Spleen (tissue), 11 donors: ENCODE measurements at regions not wholly inside any gene's neighbourhood (a gene's known extent, or its start where the extent isn't known, plus 50 kb on each side); places are given as distances from the start of the nearest gene placed in this dataset.

Experiments
- DNase-seq: peaks from one replicate; pipeline ENCODE4 v3.0.0-alpha.2; 2020
- H3K27ac ChIP-seq, 8 donors: fragments of 200-600 bp; sonication (generic) in 7 of 8; 1 replicate in 4 of 8; 2 replicates in 4 of 8; pipeline versions ENCODE4 v1.5.0 to v1.8.0; 2016 to 2021; ENCODE audit warnings: inconsistent platforms in 4 of 8, mild to moderate bottlenecking in 4 of 8, moderate library complexity in 1 of 8
- H3K27me3 ChIP-seq, 7 donors: fragments of 200-600 bp; sonication (generic) in 6 of 7; replicated peaks in 1 of 7; 1 replicate in 4 of 7; 2 replicates in 3 of 7; pipeline versions ENCODE4 v1.5.0 to v1.8.0; 2016 to 2021; ENCODE audit warnings: inconsistent platforms in 3 of 7, mild to moderate bottlenecking in 1 of 7
- H3K36me3 ChIP-seq, 6 donors: fragments of 200-600 bp; sonication (generic) in 5 of 6; 1 replicate in 4 of 6; 2 replicates in 2 of 6; pipeline versions ENCODE4 v1.5.0 to v1.8.0; 2016 to 2021; ENCODE audit warnings: inconsistent platforms in 2 of 6
- H3K4me1 ChIP-seq, 6 donors: fragments of 200-600 bp; sonication (generic) in 5 of 6; 1 replicate in 3 of 6; 2 replicates in 3 of 6; pipeline versions ENCODE4 v1.5.0 to v1.8.0; 2016 to 2021; ENCODE audit warnings: inconsistent platforms in 3 of 6
- H3K4me3 ChIP-seq, 8 donors: fragments of 200-600 bp; sonication (generic) in 7 of 8; 1 replicate in 4 of 8; 2 replicates in 4 of 8; pipeline versions ENCODE4 v1.5.0 to v1.8.0; 2016 to 2021; ENCODE audit warnings: inconsistent platforms in 4 of 8, mild to moderate bottlenecking in 4 of 8, moderate library complexity in 2 of 8
- H3K9me3 ChIP-seq, 8 donors: fragments of 200-600 bp; sonication (generic) in 7 of 8; 1 replicate in 4 of 8; 2 replicates in 4 of 8; pipeline versions ENCODE4 v1.5.0 to v1.8.0; 2016 to 2021; ENCODE audit warnings: inconsistent platforms in 4 of 8
- POLR2A ChIP-seq, 3 donors: fragments of 450-650 bp; IDR thresholded peaks; one replicate each; pipeline ENCODE4 v1.5.1; 2017; ENCODE audit warnings: antibody characterized with exemption in 3 of 3, mild to moderate bottlenecking in 1 of 3
- POLR2AphosphoS5 ChIP-seq, 3 donors: sonication (generic); formaldehyde crosslinking; IDR thresholded peaks; one replicate each; pipeline ENCODE4 v1.5.1; 2017; ENCODE audit warnings: antibody characterized with exemption in 3 of 3
- WGBS, 5 donors: extraction: QIAGEN DNeasy Blood & Tissue Kit in 3 of 5; methylation state at CpG; one replicate each; pipeline versions ENCODE4 v1.1.5 to v1.1.7; 2013 to 2018; 5-methylcytosine and 5-hydroxymethylcytosine counted together
- intact Hi-C: fragments of 100-400 bp; cut with DNase I; formaldehyde crosslinking; loops from one replicate; pipeline ENCODE4 v1.15.0; 2023; ENCODE audit warnings: low total_unique reads
- TF ChIP-seq, protein P1 (sequence below), 11 experiments: fragments of 200-600 bp in 7 of 11; fragments of 450-650 bp in 4 of 11; sonication (generic) in 4 of 11; IDR thresholded peaks in 8 of 11; conservative IDR thresholded peaks in 3 of 11; 1 replicate in 7 of 11; 2 replicates in 4 of 11; pipeline versions ENCODE4 v1.4.0 to v1.8.0; 2016 to 2021; ENCODE audit warnings: antibody characterized with exemption in 11 of 11, inconsistent platforms in 4 of 11, mild to moderate bottlenecking in 1 of 11
- donor health status: healthy with polysubstance abuse.
- donor health status: DM: no; HTN: no; CAD: no; lungs with moderate emphysema.
- donor health status: DM: no; HTN: no; CAD: no.
- donor health status: Bipolar disorder and iron deficiency.
- donor health status: healthy.
- donor health status: DM: no; HTN: no; CAD: no.
- donor health status: DM: yes; HTN: yes; CAD: no.

DNA sequence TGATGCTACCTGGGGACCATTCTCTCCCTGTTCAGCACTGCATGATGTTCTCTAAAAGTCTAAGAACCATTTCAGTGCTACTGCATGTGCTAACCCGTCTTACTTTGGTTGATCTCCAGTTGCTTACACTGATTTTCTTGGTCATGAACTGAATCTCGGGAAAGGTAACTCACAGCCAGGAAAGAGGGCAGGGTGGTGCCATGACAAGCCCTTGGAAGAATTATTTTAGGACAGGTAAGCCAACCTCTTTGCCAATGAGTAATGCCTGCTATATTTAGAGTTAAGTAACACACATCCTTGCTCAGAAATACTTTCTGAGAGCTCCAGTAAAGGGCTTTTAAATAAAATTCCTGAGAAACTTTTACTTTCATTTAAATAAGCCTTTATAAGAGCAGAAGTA is 126.7 kb downstream of the ARL4A start:
- 78 to 91% (median 88%) methylated on average over 2 of the region's 2 CpGs for WGBS, 5 donors
- DNase-seq: no peak
- Histone ChIP-seq H3K27me3 (no peaks in the 10 kb centered on the region), H3K4me3 (no peak overlapping the region), H3K9me3 (peaks cover 0 to 6% (median 0%) of the 10 kb centered on the region in 8 donors), H3K4me1 (no peaks in the 10 kb centered on the region), H3K27ac (no peak overlapping the region), H3K36me3 (no peaks in the 10 kb centered on the region)
- TF ChIP-seq POLR2AphosphoS5 (IDR thresholded peaks at IDR 0.05): no peak
- TF ChIP-seq, protein P1, sequence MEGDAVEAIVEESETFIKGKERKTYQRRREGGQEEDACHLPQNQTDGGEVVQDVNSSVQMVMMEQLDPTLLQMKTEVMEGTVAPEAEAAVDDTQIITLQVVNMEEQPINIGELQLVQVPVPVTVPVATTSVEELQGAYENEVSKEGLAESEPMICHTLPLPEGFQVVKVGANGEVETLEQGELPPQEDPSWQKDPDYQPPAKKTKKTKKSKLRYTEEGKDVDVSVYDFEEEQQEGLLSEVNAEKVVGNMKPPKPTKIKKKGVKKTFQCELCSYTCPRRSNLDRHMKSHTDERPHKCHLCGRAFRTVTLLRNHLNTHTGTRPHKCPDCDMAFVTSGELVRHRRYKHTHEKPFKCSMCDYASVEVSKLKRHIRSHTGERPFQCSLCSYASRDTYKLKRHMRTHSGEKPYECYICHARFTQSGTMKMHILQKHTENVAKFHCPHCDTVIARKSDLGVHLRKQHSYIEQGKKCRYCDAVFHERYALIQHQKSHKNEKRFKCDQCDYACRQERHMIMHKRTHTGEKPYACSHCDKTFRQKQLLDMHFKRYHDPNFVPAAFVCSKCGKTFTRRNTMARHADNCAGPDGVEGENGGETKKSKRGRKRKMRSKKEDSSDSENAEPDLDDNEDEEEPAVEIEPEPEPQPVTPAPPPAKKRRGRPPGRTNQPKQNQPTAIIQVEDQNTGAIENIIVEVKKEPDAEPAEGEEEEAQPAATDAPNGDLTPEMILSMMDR (IDR thresholded peaks at IDR 0.05 in 8 of 11, conservative IDR thresholded peaks at IDR 0.05 in 3 of 11): no peak
- intact Hi-C loops: no loop called here

DNA sequence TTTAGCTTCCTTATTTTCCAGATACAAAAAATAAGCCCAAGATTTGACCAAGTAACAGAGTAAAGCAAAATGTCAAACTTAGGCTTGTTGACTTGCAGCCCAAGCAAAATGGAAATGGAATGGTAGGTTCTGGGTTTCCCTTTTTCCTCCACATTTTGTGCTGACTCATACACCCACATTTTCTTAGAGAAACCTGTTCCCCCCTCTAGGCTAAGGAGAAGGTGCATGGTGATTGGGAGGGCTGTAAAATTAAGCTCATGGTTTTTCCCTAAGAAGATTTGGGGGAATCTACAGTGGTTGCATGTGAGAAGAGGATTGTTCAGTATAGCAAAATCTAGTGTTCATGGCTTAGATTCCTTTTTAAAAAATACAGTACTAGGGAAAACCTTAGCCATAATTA is 127.4 kb downstream of the ARL4A start:
- intact Hi-C loops: no loop called here
- Histone ChIP-seq H3K9me3 (peaks cover 0 to 6% (median 0%) of the 10 kb centered on the region in 8 donors), H3K36me3 (no peaks in the 10 kb centered on the region), H3K4me3 (no peak overlapping the region), H3K27ac (no peak overlapping the region), H3K4me1 (no peaks in the 10 kb centered on the region), H3K27me3 (no peaks in the 10 kb centered on the region)
- no peak for DNase-seq
- TF ChIP-seq, protein P1 (IDR thresholded peaks at IDR 0.05 in 8 of 11, conservative IDR thresholded peaks at IDR 0.05 in 3 of 11): no peak
- no peak for TF ChIP-seq POLR2AphosphoS5 (IDR thresholded peaks at IDR 0.05)
- no peak for TF ChIP-seq POLR2A (IDR thresholded peaks at IDR 0.05)

DNA sequence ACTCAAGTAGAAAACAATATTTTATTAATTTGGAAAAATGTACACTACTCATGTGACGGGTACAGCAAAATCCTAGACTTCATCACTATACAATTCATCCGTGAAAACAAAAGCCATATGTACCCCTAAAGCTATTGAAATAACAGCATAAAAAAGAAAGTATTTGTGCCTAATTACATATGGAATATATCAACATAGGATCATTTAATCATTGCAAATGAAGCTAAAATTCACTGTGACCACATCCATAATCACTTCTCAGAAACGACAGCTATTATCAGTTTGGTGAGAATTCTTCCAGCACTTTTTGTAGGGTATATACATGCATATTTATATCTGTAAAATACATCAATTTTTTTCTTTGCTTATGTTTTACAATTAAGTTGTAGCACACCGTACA is 128.0 kb downstream of the ARL4A start:
- TF ChIP-seq, protein P1 (IDR thresholded peaks at IDR 0.05 in 8 of 11, conservative IDR thresholded peaks at IDR 0.05 in 3 of 11): no peak
- no peak for TF ChIP-seq POLR2A (IDR thresholded peaks at IDR 0.05)
- no peak for TF ChIP-seq POLR2AphosphoS5 (IDR thresholded peaks at IDR 0.05)
- no peak for DNase-seq
- WGBS, 5 donors: 84 to 95% (median 91%) methylated on average over 4 of the region's 4 CpGs

DNA sequence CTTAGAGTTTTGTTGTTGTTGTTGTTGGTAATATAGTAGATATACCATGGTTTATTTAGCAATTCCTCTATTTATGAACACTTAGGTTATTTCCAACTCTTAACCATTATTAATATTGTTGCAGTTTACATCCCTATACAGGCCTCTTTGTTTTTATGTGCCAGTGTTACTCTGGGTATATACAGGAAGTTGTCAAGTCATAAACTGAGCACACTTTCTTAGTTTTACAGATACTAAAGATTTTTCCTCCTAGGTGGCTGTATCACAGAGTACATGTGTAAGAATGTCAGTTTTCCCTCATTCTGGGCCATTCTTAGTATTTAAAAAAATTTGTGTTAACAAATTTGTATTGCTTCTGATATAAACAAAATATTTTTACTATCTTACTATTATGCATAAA is 128.4 kb downstream of the ARL4A start:
- Histone ChIP-seq H3K4me1 (no peaks in the 10 kb centered on the region), H3K36me3 (no peaks in the 10 kb centered on the region), H3K27ac (no peak overlapping the region), H3K4me3 (no peak overlapping the region), H3K27me3 (no peaks in the 10 kb centered on the region), H3K9me3 (peaks cover 0 to 6% (median 0%) of the 10 kb centered on the region in 8 donors)
- TF ChIP-seq POLR2A (IDR thresholded peaks at IDR 0.05): no peak
- TF ChIP-seq, protein P1 (IDR thresholded peaks at IDR 0.05 in 8 of 11, conservative IDR thresholded peaks at IDR 0.05 in 3 of 11): no peak
- no peak for TF ChIP-seq POLR2AphosphoS5 (IDR thresholded peaks at IDR 0.05)
- DNase-seq: no peak
- intact Hi-C loops: no loop called here

More for the DNA sequence above, 128.0 kb downstream of the ARL4A start:
- H3K9me3 ChIP-seq: peaks cover 0 to 6% (median 0%) of the 10 kb centered on the region in 8 donors
- H3K36me3 ChIP-seq: no peaks in the 10 kb centered on the region
- H3K27ac ChIP-seq: no peak overlapping the region
- no peaks in the 10 kb centered on the region for H3K27me3 ChIP-seq
- no peak overlapping the region for H3K4me3 ChIP-seq
- intact Hi-C loops: no loop called here
- H3K4me1 ChIP-seq: no peaks in the 10 kb centered on the region
